Endothelial cell of umbilical vein (primary cell): ENCODE measurements at regions not wholly inside any gene's neighbourhood (a gene's known extent, or its start where the extent isn't known, plus 50 kb on each side); places are given as distances from the start of the nearest gene placed in this dataset.

Experiments
- BruUV-seq: library from RNA; stranded (reverse); fragments of 400-500 nt; replicated peaks from 2 replicates; lab custom pipeline; 2021; lab: Mats Ljungman, UMichigan
- CTCF ChIA-PET: fragments of 300-600, 350-600 bp; sonication (Branson Sonifier 250); formaldehyde crosslinking; loops from one replicate; lab custom pipeline; 2021; ENCODE audit warnings: antibody characterized with exemption, inconsistent platforms; lab: Charles Lee
- POLR2A ChIA-PET: fragments of 300-600, 350-600 bp; sonication (Branson Sonifier 250); formaldehyde crosslinking; loops from one replicate; lab custom pipeline; 2021; ENCODE audit warnings: antibody characterized with exemption, inconsistent platforms; lab: Charles Lee
- DNase-seq: peaks from one replicate; pipeline ENCODE4 v3.0.0-alpha.2; 2011; ENCODE audit warnings: low read depth, low spot score
- FAIRE-seq: peaks from 2 replicates; lab custom pipeline; 2011; peaks lifted over from hg19 to GRCh38; lab: Jason Lieb, UNC
- H2AFZ ChIP-seq: 2 replicates; pipeline ENCODE4 v1.6.0; 2012; ENCODE audit warnings: low read depth, low read length, control low read depth, inconsistent platforms
- H3K27ac ChIP-seq: 2 replicates; pipeline ENCODE4 v1.5.1; 2011; ENCODE audit warnings: low read depth, mild to moderate bottlenecking, control low read depth, low read length, moderate library complexity; ENCODE audit not compliant: insufficient read depth
- H3K27me3 ChIP-seq, 2 experiments: 2 replicates each; pipeline versions ENCODE4 v1.6.0 to v1.6.1; 2011; ENCODE audit warnings: low read length in 2 of 2, mixed read lengths in 1 of 2; ENCODE audit not compliant: control insufficient read depth in 2 of 2, insufficient read depth in 2 of 2
- H3K36me3 ChIP-seq, 2 experiments: 2 replicates in 1 of 2; 3 replicates in 1 of 2; pipeline ENCODE4 v1.5.1; 2011; ENCODE audit warnings: low read length in 2 of 2, mild to moderate bottlenecking in 1 of 2, moderate library complexity in 1 of 2; ENCODE audit not compliant: control insufficient read depth in 2 of 2, insufficient read depth in 2 of 2; ENCODE audit errors: extremely low read depth in 1 of 2
- H3K4me1 ChIP-seq: 3 replicates; pipeline ENCODE4 v1.5.1; 2011; ENCODE audit warnings: mild to moderate bottlenecking, low read length; ENCODE audit not compliant: control insufficient read depth, insufficient read depth; ENCODE audit errors: extremely low read depth
- H3K4me2 ChIP-seq: 2 replicates; pipeline ENCODE4 v1.6.1; 2011; ENCODE audit warnings: low read length, control low read depth, mixed read lengths; ENCODE audit not compliant: insufficient read depth
- H3K4me3 ChIP-seq, 3 experiments: fragments of 200-600 bp in 1 of 3; sonication (generic), shearing (Covaris generic) in 1 of 3; replicated peaks in 1 of 3; 2 replicates each; pipeline ENCODE4 v1.5.1; 2011 to 2016; ENCODE audit warnings: control low read depth in 3 of 3, low read length in 3 of 3, mild to moderate bottlenecking in 2 of 3, inconsistent platforms in 1 of 3, low read depth in 1 of 3, moderate library complexity in 1 of 3; ENCODE audit not compliant: insufficient read depth in 1 of 3
- H3K79me2 ChIP-seq: 2 replicates; pipeline ENCODE4 v1.6.0; 2012; ENCODE audit warnings: low read length, inconsistent platforms; ENCODE audit not compliant: control insufficient read depth, insufficient read depth
- H3K9ac ChIP-seq: replicated peaks from 2 replicates; pipeline ENCODE3; 2011; ENCODE audit warnings: low read length, control low read depth; ENCODE audit not compliant: insufficient read depth; ENCODE audit errors: extremely low read depth
- H3K9me1 ChIP-seq: replicated peaks from 3 replicates; pipeline ENCODE4 v1.6.0; 2011; ENCODE audit warnings: mild to moderate bottlenecking, low read length; ENCODE audit not compliant: control insufficient read depth, insufficient read depth; ENCODE audit errors: extremely low read depth
- H3K9me3 ChIP-seq: replicated peaks from 2 replicates; pipeline ENCODE4 v1.5.1; 2012; ENCODE audit warnings: low read length, inconsistent platforms; ENCODE audit not compliant: control insufficient read depth, insufficient read depth
- H4K20me1 ChIP-seq: replicated peaks from 2 replicates; pipeline ENCODE3; 2011; ENCODE audit warnings: mild to moderate bottlenecking, low read length; ENCODE audit not compliant: control insufficient read depth, insufficient read depth; ENCODE audit errors: extremely low read depth
- CTCF ChIP-seq, 2 donors: IDR thresholded peaks; 1 replicate in 1 of 2; 2 replicates in 1 of 2; pipeline ENCODE4 v1.5.1; 2011; ENCODE audit warnings: low read length in 2 of 2, mild to moderate bottlenecking in 2 of 2, moderate library complexity in 2 of 2, control low read depth in 1 of 2, inconsistent platforms in 1 of 2, low read depth in 1 of 2; ENCODE audit not compliant: insufficient read depth in 1 of 2; ENCODE audit errors: extremely low read depth in 1 of 2
- EZH2 ChIP-seq: IDR thresholded peaks from 2 replicates; pipeline ENCODE4 v1.6.1; 2012; ENCODE audit warnings: borderline replicate concordance, low read depth, mild to moderate bottlenecking, moderate library complexity, low read length, inconsistent platforms; ENCODE audit not compliant: severe bottlenecking
- FOS ChIP-seq: IDR thresholded peaks from 2 replicates; pipeline ENCODE4 v1.6.1; 2011; ENCODE audit warnings: mild to moderate bottlenecking, low read length, moderate library complexity, borderline replicate concordance; ENCODE audit not compliant: insufficient read depth
- GATA2 ChIP-seq: IDR thresholded peaks from 2 replicates; pipeline ENCODE4 v1.7.0; 2011; ENCODE audit warnings: low read depth, mild to moderate bottlenecking, moderate library complexity, mixed read lengths, low read length; ENCODE audit not compliant: insufficient read length, insufficient read depth
- JUN ChIP-seq: IDR thresholded peaks from 2 replicates; pipeline ENCODE4 v1.6.1; 2011; ENCODE audit warnings: borderline replicate concordance, low read depth; ENCODE audit not compliant: insufficient read length, insufficient read depth
- MYC ChIP-seq: IDR thresholded peaks from one replicate; pipeline ENCODE4 v1.6.1; 2011; ENCODE audit warnings: mild to moderate bottlenecking, low read depth, low read length
- POLR2A ChIP-seq: IDR thresholded peaks from 2 replicates; pipeline ENCODE4 v1.6.1; 2012; ENCODE audit warnings: low read depth, mild to moderate bottlenecking, control low read depth, low read length
- POLR2AphosphoS5 ChIP-seq: IDR thresholded peaks from 2 replicates; pipeline ENCODE4 v1.6.1; 2012; ENCODE audit warnings: low read depth, mild to moderate bottlenecking, control low read depth, low read length, moderate library complexity; ENCODE audit not compliant: insufficient read depth
- dilution Hi-C: fragments of 300-500 bp; cut with MboI; formaldehyde crosslinking; loops from one replicate; pipeline ENCODE4 v1.15.0; 2019; ENCODE audit warnings: low sequenced_read_pairs; ENCODE audit not compliant: extremely low pct_ligation_motif_present
- intact Hi-C: fragments of 100-400 bp; cut with micrococcal nuclease; formaldehyde crosslinking; loops from one replicate; pipeline ENCODE4 v1.10.0; 2022
- TF ChIP-seq, protein P1 (sequence below): IDR thresholded peaks from 2 replicates; pipeline ENCODE4 v1.6.1; 2011; ENCODE audit not compliant: insufficient read depth, insufficient read length

DNA sequence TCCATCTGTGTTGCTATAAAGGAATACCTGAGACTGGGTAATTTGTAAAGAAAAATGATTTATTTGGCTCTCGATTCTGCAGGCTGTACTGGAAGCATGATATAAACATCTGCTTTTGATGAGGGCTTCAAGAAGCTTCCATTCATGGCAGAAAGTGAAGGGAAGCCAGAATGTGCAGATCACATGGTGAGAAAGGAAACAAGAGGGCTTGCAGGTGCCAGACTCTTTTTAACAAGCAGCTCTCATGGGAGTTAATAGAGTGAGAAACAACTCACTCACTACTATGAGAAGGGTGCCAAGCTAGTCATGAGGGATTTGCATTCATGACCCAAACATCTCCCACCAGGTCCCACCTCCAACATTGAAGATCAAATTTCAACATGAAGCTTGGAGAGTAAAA is 247.2 kb downstream of the ZIC4 start:
- BruUV-seq = no TSS peak
- H3K79me2 ChIP-seq = no peaks in the 10 kb centered on the region
- POLR2A ChIA-PET = no interaction called here

More for the DNA sequence above, 247.2 kb downstream of the ZIC4 start:
- Histone ChIP-seq H3K9ac (no peak overlapping the region), H3K27me3 (peaks cover 0 to 2% of the 10 kb centered on the region in 2 experiments), H3K4me3 (no peak overlapping the region), H2AFZ (no peak overlapping the region), H3K4me1 (no peaks in the 10 kb centered on the region), H3K4me2 (no peak overlapping the region), H3K27ac (no peak overlapping the region), H3K36me3 (no peaks in the 10 kb centered on the region), H4K20me1 (no peaks in the 10 kb centered on the region), H3K9me1 (no peaks in the 10 kb centered on the region), H3K9me3 (no peaks in the 10 kb centered on the region)
- CTCF ChIA-PET = interaction anchor here (1.0 kb wide), 1 partner anchor 10 kb away, joined by 3 read pairs; no protein-coding TSS in a partner anchor
- no peak for DNase-seq
- intact Hi-C loops (no loop called here), dilution Hi-C loops (no loop called here)
- FAIRE-seq = no peak
- TF ChIP-seq FOS = no peak
- TF ChIP-seq POLR2A = no peak
- no peak for TF ChIP-seq MYC
- TF ChIP-seq CTCF (IDR thresholded peaks at IDR 0.05; ENCODE audit: extremely low read depth in 1 of 2, insufficient read depth in 1 of 2, low read depth in 1 of 2, low read length in 2 of 2) = no peak
- TF ChIP-seq, protein P1, sequence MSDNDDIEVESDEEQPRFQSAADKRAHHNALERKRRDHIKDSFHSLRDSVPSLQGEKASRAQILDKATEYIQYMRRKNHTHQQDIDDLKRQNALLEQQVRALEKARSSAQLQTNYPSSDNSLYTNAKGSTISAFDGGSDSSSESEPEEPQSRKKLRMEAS = no peak
- TF ChIP-seq POLR2AphosphoS5 = no peak
- no peak for TF ChIP-seq GATA2
- TF ChIP-seq JUN = no peak
- TF ChIP-seq EZH2 = no peak
